ENCODE measurements at regions not wholly inside any gene's neighbourhood (a gene's known extent, or its start where the extent isn't known, plus 50 kb on each side); places are given as distances from the start of the nearest gene placed in this dataset.

DNA sequence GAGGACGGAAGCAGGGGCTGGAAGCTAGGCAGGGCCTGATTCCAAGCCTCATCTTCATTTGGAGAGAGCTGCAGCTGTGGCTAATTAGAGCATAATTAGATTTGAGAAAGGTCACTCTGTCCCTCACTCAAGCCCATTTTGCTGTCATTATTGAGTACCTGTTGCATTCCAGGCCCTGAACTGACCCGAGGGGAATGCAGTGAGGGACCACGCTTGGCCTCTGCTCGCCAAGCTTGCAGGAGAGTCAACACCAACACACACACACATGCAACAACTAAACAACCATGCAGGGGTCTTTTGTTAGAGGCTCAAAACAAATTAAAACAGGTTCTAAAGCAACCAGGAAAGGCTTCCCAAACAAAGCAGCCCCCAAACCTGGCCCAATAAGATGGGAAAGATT lies 52.7 kb upstream of the MAMLD1 start:
- H3K27ac ChIP-seq = no peak overlapping the region
- no peaks in the 10 kb centered on the region for H3K4me1 ChIP-seq
- H3K9me3 ChIP-seq = no peaks in the 10 kb centered on the region
- in situ Hi-C loops (cut with MboI; ENCODE audit: low sequenced_read_pairs in 4 of 4) (no loop called here), intact Hi-C loops (cut with DNase I; ENCODE audit: low total_unique reads) (no loop called here)
- no peak overlapping the region for H3K4me3 ChIP-seq
- no peaks in the 10 kb centered on the region for H3K36me3 ChIP-seq
- no peak for TF ChIP-seq CTCF (IDR thresholded peaks at IDR 0.05 in 4 of 5, conservative IDR thresholded peaks at IDR 0.05 in 1 of 5)
- no peak for TF ChIP-seq POLR2A (IDR thresholded peaks at IDR 0.05)
- no peak for ATAC-seq
- DNase-seq = no peak
- no peaks in the 10 kb centered on the region for H3K27me3 ChIP-seq

DNA sequence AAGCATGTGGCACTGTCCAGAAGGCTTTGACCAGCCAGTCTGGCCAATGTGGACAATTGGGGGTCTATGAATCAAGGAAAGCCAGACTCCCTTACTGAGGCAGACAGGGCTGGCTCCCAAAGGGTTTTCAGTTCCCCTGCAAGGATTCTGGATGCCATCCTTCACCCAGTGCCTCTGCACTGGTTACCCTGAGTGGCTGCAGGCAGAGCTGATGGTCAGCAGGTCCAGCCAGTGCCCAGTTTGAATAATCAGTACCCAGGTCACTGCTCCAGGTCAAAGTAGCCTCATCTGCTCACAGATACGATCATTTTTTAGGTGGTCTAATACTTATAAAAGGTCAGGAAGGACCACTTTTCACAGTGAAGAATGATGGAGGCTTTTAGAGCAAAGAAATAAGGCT lies 52.2 kb upstream of the MAMLD1 start:
- Histone ChIP-seq H3K4me3 (no peak overlapping the region), H3K36me3 (no peaks in the 10 kb centered on the region), H3K4me1 (no peaks in the 10 kb centered on the region), H3K27ac (no peak overlapping the region), H3K9me3 (no peaks in the 10 kb centered on the region), H3K27me3 (no peaks in the 10 kb centered on the region)
- DNase-seq = no peak
- TF ChIP-seq CTCF (IDR thresholded peaks at IDR 0.05 in 4 of 5, conservative IDR thresholded peaks at IDR 0.05 in 1 of 5) (no peak), POLR2A (IDR thresholded peaks at IDR 0.05) (no peak)
- in situ Hi-C loops (cut with MboI; ENCODE audit: low sequenced_read_pairs in 4 of 4) = no loop called here
- intact Hi-C loops (cut with DNase I; ENCODE audit: low total_unique reads) = no loop called here
- no peak for ATAC-seq

DNA sequence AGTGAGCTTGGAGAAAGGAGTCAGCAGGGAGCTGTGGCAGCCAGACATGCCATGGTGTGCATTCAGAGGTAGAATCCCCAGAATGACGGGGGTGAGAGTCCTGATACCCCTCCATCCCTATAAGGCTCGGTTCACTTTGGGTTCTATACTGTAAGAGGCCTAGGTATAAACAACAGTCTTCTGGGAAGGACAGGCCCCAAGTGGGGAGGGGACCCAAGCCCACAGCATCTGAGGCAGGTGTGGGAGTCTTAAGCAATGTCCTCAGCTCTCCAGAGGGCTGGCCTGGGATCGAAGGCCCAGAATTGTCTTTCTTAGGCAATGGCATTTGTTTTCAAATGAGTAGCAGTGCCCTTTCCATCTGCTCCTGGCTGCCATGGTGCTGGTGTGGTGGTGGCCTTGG lies 50.2 kb upstream of the MAMLD1 start:
- no peak for TF ChIP-seq POLR2A (IDR thresholded peaks at IDR 0.05)
- no peak for TF ChIP-seq CTCF (IDR thresholded peaks at IDR 0.05 in 4 of 5, conservative IDR thresholded peaks at IDR 0.05 in 1 of 5)
- DNase-seq (no peak), ATAC-seq (no peak)
- no peaks in the 10 kb centered on the region for H3K9me3 ChIP-seq
- H3K27me3 ChIP-seq = no peaks in the 10 kb centered on the region
- H3K27ac ChIP-seq = no peak overlapping the region
- H3K4me3 ChIP-seq = no peak overlapping the region
- H3K4me1 ChIP-seq = no peaks in the 10 kb centered on the region
- no peaks in the 10 kb centered on the region for H3K36me3 ChIP-seq
- intact Hi-C loops (cut with DNase I; ENCODE audit: low total_unique reads) = no loop called here
- in situ Hi-C loops (cut with MboI; ENCODE audit: low sequenced_read_pairs in 4 of 4) = no loop called here

MicroRNAs in the stretch of these regions (microRNA counts, 767-probe panel; counts per million panel counts)
- microRNA hsa-miR-2114-5p = 356 to 448 counts per million in 2 donors

Small RNA genes in the stretch of these regions (microRNA-seq; reads per million reads assigned to microRNA genes)
- gene MIR2114 (ENCODE audit: borderline replicate concordance in 2 of 2) = 0 reads per million in 2 donors

Data from gastrocnemius medialis (tissue), 4 donors.